ENCODE measurements at regions not wholly inside any gene's neighbourhood (a gene's known extent, or its start where the extent isn't known, plus 50 kb on each side); places are given as distances from the start of the nearest gene placed in this dataset.

DNA sequence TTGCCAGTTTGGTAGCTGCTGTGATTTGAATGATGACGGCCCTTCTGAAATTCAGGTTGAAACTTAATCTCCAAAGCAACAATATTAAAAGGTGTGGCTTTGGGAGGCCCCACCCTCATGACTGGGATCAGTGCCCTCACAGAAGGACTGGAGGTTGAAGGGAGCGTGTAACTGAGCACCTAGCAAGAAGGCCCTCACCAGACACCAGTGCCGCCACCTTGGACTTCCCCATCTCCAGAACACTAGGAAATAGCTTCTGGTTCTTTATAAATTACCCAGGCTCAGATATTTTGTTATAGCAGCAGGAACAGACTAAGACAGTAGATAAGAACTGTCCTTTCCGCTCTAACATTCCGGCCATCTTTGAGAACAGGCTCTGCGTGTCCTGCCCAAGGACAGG, 243.1 kb downstream of the DLL1 start:
- no peak overlapping the region for H3K27ac ChIP-seq (ENCODE audit: low read depth, low read length)
- no peaks in the 10 kb centered on the region for H3F3A ChIP-seq (ENCODE audit: insufficient read depth)
- H3K9me2 ChIP-seq (replicated peaks; ENCODE audit: insufficient read depth, low read length): no peaks in the 10 kb centered on the region
- TF ChIP-seq EZH2phosphoT487 (conservative IDR thresholded peaks at IDR 0.05; ENCODE audit: low read length): no peak
- TF ChIP-seq, protein P1, sequence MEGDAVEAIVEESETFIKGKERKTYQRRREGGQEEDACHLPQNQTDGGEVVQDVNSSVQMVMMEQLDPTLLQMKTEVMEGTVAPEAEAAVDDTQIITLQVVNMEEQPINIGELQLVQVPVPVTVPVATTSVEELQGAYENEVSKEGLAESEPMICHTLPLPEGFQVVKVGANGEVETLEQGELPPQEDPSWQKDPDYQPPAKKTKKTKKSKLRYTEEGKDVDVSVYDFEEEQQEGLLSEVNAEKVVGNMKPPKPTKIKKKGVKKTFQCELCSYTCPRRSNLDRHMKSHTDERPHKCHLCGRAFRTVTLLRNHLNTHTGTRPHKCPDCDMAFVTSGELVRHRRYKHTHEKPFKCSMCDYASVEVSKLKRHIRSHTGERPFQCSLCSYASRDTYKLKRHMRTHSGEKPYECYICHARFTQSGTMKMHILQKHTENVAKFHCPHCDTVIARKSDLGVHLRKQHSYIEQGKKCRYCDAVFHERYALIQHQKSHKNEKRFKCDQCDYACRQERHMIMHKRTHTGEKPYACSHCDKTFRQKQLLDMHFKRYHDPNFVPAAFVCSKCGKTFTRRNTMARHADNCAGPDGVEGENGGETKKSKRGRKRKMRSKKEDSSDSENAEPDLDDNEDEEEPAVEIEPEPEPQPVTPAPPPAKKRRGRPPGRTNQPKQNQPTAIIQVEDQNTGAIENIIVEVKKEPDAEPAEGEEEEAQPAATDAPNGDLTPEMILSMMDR (IDR thresholded peaks at IDR 0.05; ENCODE audit: insufficient read depth, low read length, poor library complexity, severe bottlenecking): no peak
- no peaks in the 10 kb centered on the region for H3K79me2 ChIP-seq (ENCODE audit: insufficient read depth, low read length)
- no peaks in the 10 kb centered on the region for H3K36me3 ChIP-seq (ENCODE audit: low read length)
- no peak overlapping the region for H3K4me3 ChIP-seq (ENCODE audit: insufficient read depth, low read length, poor library complexity, severe bottlenecking)
- H3K4me2 ChIP-seq (ENCODE audit: low read depth, low read length, poor library complexity, severe bottlenecking): no peak overlapping the region
- H3K9ac ChIP-seq (ENCODE audit: low read length): no peak overlapping the region
- H4K20me1 ChIP-seq (ENCODE audit: low read depth, low read length): no peaks in the 10 kb centered on the region
- H3K27me3 ChIP-seq (ENCODE audit: low read length): no peaks in the 10 kb centered on the region
- no peak overlapping the region for H2AFZ ChIP-seq (ENCODE audit: low read depth, low read length, severe bottlenecking)
- H3K9me3 ChIP-seq (ENCODE audit: insufficient read depth, low read length): no peaks in the 10 kb centered on the region

DNA sequence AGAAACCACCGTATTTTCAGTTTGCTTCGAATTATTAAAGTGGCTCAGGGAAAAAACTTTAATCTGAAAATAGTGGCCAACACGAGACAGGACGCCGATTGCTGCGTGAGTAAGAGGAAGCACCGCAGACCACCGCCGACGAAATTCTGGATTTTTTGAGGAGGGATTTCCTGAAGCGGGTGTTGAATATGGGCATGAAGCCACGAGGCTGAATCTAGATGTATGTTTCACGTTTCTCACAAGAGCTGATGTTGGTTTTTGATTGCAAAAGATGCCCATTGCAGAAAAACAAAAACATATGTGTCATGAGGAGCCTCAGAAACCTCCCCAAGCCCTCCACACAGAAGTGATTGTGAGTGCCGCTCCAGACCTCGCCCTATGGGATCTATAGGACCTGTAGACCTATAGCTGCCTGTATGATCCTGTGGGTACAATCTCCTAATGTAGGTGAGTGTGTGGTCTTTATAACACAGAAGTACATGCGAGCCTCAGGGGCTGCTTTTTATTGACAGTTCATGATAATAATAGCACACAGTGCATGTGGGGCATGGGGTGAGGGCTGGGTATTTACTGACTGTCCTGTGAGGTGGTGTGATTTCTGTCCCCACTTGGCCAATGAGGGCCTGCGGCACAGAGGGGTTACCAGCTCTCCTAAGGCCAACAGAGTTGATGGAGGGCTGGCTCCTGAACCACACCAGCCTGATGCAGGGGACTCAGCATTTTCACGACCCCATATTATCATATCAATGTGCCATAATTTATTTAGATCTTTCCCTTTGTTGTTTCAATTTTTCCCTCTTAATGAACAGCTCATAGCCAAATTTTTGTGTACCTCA, 243.9 kb downstream of the DLL1 start:
- no peak overlapping the region for H3K4me3 ChIP-seq (ENCODE audit: insufficient read depth, low read length, poor library complexity, severe bottlenecking)

DNA sequence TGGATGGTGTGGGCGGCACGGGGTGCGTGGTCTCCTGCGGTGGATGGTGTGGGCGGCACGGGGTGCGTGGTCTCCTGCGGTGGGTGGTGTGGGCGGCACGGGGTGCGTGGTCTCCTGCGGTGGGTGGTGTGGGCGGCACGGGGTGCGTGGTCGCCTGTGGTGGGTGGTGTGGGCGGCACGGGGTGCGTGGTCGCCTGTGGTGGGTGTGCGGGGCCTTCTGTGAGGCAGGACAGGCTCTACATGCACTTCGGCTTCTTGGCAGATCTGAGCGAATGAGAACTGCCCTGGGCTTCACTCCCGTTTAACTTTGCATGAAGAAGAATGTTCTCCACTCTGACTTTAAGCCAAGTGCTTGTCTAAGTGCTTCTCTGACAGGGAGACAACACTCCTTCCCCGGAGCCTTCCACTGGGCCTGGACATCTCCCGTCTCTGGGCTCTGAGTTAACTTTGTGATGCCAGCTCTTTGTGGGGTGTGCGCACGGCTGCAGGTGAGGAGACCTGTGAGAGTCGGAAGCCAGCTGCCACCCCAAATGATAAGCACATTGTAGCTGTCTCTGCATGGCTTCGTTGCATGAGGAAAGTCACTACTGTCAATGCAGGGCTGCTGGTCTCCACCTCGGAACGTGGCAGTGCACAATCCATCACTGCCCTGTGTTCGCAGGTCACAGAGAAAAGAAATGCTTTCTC, 244.8 kb downstream of the DLL1 start:
- Histone ChIP-seq H4K20me1 (ENCODE audit: low read depth, low read length) (no peaks in the 10 kb centered on the region), H3K79me2 (ENCODE audit: insufficient read depth, low read length) (no peaks in the 10 kb centered on the region), H3K9me3 (ENCODE audit: insufficient read depth, low read length) (no peaks in the 10 kb centered on the region), H3K27me3 (ENCODE audit: low read length) (no peaks in the 10 kb centered on the region), H3F3A (ENCODE audit: insufficient read depth) (no peaks in the 10 kb centered on the region), H3K36me3 (ENCODE audit: low read length) (no peaks in the 10 kb centered on the region), H3K9me2 (replicated peaks; ENCODE audit: insufficient read depth, low read length) (no peaks in the 10 kb centered on the region), H3K4me2 (ENCODE audit: low read depth, low read length, poor library complexity, severe bottlenecking) (no peak overlapping the region), H3K27ac (ENCODE audit: low read depth, low read length) (no peak overlapping the region), H3K9ac (ENCODE audit: low read length) (no peak overlapping the region), H2AFZ (ENCODE audit: low read depth, low read length, severe bottlenecking) (no peak overlapping the region), H3K4me3 (ENCODE audit: insufficient read depth, low read length, poor library complexity, severe bottlenecking) (no peak overlapping the region)
- TF ChIP-seq, protein P1 (IDR thresholded peaks at IDR 0.05; ENCODE audit: insufficient read depth, low read length, poor library complexity, severe bottlenecking): no peak
- no peak for TF ChIP-seq EZH2phosphoT487 (conservative IDR thresholded peaks at IDR 0.05; ENCODE audit: low read length)

More for the DNA sequence above, 243.9 kb downstream of the DLL1 start:
- TF ChIP-seq, protein P1 (IDR thresholded peaks at IDR 0.05; ENCODE audit: insufficient read depth, low read length, poor library complexity, severe bottlenecking): no peak
- TF ChIP-seq EZH2phosphoT487 (conservative IDR thresholded peaks at IDR 0.05; ENCODE audit: low read length): no peak
- Histone ChIP-seq H3K27me3 (ENCODE audit: low read length) (no peaks in the 10 kb centered on the region), H3K9me3 (ENCODE audit: insufficient read depth, low read length) (no peaks in the 10 kb centered on the region), H2AFZ (ENCODE audit: low read depth, low read length, severe bottlenecking) (no peak overlapping the region), H3K9ac (ENCODE audit: low read length) (no peak overlapping the region), H3K36me3 (ENCODE audit: low read length) (no peaks in the 10 kb centered on the region), H4K20me1 (ENCODE audit: low read depth, low read length) (no peaks in the 10 kb centered on the region), H3K79me2 (ENCODE audit: insufficient read depth, low read length) (no peaks in the 10 kb centered on the region), H3K27ac (ENCODE audit: low read depth, low read length) (no peak overlapping the region), H3K9me2 (replicated peaks; ENCODE audit: insufficient read depth, low read length) (no peaks in the 10 kb centered on the region), H3F3A (ENCODE audit: insufficient read depth) (no peaks in the 10 kb centered on the region), H3K4me2 (ENCODE audit: low read depth, low read length, poor library complexity, severe bottlenecking) (no peak overlapping the region)

Data from SU-DHL-6 (cell line).